Parathyroid adenoma (tissue), 2 donors: ENCODE measurements at regions not wholly inside any gene's neighbourhood (a gene's known extent, or its start where the extent isn't known, plus 50 kb on each side); places are given as distances from the start of the nearest gene placed in this dataset.

ENCODE experiments used
- H2AFZ ChIP-seq: fragments of 300-600 bp; sonication (generic); one replicate; pipeline ENCODE4 v1.7.0; 2017; ENCODE audit warnings: antibody characterized with exemption, mild to moderate bottlenecking
- H3K27ac ChIP-seq: fragments of 300-600 bp; sonication (generic); one replicate; pipeline ENCODE4 v1.7.0; 2017
- H3K27me3 ChIP-seq: fragments of 300-600 bp; sonication (generic); one replicate; pipeline ENCODE4 v1.7.0; 2017; ENCODE audit warnings: low read length; ENCODE audit not compliant: control insufficient read depth, insufficient read depth
- H3K36me3 ChIP-seq: fragments of 300-600 bp; sonication (generic); one replicate; pipeline ENCODE4 v1.7.0; 2017; ENCODE audit warnings: low read length; ENCODE audit not compliant: control insufficient read depth, insufficient read depth
- H3K4me1 ChIP-seq: fragments of 300-600 bp; sonication (generic); one replicate; pipeline ENCODE4 v1.7.0; 2017; ENCODE audit warnings: control low read depth
- H3K4me2 ChIP-seq: fragments of 300-600 bp; sonication (generic); one replicate; pipeline ENCODE4 v1.7.0; 2017; ENCODE audit warnings: low read length
- H3K4me3 ChIP-seq: fragments of 300-600 bp; sonication (generic); one replicate; pipeline ENCODE4 v1.7.0; 2017; ENCODE audit warnings: low read depth, low read length
- H3K79me2 ChIP-seq: fragments of 300-600 bp; sonication (generic); one replicate; pipeline ENCODE4 v1.7.0; 2017; ENCODE audit warnings: control low read depth
- H3K9ac ChIP-seq: fragments of 300-600 bp; sonication (generic); one replicate; pipeline ENCODE4 v1.7.0; 2017; ENCODE audit warnings: mild to moderate bottlenecking
- H3K9me3 ChIP-seq: fragments of 300-600 bp; sonication (generic); one replicate; pipeline ENCODE4 v1.7.0; 2017; ENCODE audit warnings: low read length; ENCODE audit not compliant: control insufficient read depth
- TF ChIP-seq, protein P1 (sequence below): fragments of 300-600 bp; sonication (generic); IDR thresholded peaks from one replicate; pipeline ENCODE4 v1.7.0; 2017; ENCODE audit warnings: antibody characterized with exemption, mild to moderate bottlenecking
- donor health status: primary hyperparathyroidism.

DNA sequence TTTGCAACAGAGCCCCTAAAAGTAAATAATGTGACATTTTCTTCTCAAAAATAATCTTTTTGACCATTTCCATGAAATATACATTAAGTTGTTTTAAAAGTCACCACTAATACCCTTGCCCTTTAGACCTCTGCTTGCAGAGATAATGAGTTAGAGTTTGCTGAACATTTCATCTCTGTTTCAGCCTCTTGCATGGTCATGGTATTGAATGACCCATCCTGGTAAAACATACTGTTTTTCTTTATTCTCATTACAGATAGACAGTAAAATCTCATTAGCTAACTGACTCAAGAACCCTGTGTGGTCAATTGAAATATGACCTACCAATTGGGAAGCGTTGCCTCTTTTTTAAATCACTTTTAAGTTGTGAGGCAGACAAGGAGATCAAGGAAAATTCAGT, 916.7 kb downstream of the PDHA2 start:
- no peak overlapping the region for H3K4me2 ChIP-seq
- H3K9me3 ChIP-seq = no peaks in the 10 kb centered on the region
- no peak overlapping the region for H3K27ac ChIP-seq
- H3K4me1 ChIP-seq = no peaks in the 10 kb centered on the region
- TF ChIP-seq, protein P1, sequence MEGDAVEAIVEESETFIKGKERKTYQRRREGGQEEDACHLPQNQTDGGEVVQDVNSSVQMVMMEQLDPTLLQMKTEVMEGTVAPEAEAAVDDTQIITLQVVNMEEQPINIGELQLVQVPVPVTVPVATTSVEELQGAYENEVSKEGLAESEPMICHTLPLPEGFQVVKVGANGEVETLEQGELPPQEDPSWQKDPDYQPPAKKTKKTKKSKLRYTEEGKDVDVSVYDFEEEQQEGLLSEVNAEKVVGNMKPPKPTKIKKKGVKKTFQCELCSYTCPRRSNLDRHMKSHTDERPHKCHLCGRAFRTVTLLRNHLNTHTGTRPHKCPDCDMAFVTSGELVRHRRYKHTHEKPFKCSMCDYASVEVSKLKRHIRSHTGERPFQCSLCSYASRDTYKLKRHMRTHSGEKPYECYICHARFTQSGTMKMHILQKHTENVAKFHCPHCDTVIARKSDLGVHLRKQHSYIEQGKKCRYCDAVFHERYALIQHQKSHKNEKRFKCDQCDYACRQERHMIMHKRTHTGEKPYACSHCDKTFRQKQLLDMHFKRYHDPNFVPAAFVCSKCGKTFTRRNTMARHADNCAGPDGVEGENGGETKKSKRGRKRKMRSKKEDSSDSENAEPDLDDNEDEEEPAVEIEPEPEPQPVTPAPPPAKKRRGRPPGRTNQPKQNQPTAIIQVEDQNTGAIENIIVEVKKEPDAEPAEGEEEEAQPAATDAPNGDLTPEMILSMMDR = no peak
- H3K27me3 ChIP-seq = no peaks in the 10 kb centered on the region
- H3K79me2 ChIP-seq = no peaks in the 10 kb centered on the region
- no peak overlapping the region for H3K9ac ChIP-seq
- H2AFZ ChIP-seq = no peak overlapping the region
- H3K4me3 ChIP-seq = no peak overlapping the region
- H3K36me3 ChIP-seq = no peaks in the 10 kb centered on the region

DNA sequence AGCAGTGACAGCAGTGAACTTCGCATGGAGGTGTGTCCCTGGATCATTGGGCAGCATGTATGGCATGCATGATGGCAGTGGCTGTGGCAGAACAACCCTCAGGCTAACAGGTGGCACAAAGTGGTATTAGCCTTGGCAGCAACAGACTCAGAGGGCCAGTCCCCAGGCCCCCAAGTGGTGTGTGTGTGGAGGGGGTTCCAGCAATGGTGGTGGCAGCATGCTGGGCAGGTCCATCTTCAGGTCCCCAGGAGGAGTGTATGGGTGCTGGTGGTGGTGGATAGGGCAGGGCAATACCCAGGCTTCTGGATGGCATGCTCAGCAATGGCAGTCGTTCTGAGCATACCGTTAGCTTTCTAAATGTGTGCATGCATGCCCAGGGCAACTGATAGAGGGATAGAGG, 923.7 kb downstream of the PDHA2 start:
- H3K79me2 ChIP-seq = no peaks in the 10 kb centered on the region
- H3K4me1 ChIP-seq = no peaks in the 10 kb centered on the region
- no peak overlapping the region for H2AFZ ChIP-seq
- H3K4me3 ChIP-seq = no peak overlapping the region
- no peak overlapping the region for H3K9ac ChIP-seq
- H3K4me2 ChIP-seq = no peak overlapping the region
- H3K27ac ChIP-seq = no peak overlapping the region
- H3K27me3 ChIP-seq = no peaks in the 10 kb centered on the region
- no peaks in the 10 kb centered on the region for H3K9me3 ChIP-seq
- no peaks in the 10 kb centered on the region for H3K36me3 ChIP-seq
- TF ChIP-seq, protein P1 = no peak

DNA sequence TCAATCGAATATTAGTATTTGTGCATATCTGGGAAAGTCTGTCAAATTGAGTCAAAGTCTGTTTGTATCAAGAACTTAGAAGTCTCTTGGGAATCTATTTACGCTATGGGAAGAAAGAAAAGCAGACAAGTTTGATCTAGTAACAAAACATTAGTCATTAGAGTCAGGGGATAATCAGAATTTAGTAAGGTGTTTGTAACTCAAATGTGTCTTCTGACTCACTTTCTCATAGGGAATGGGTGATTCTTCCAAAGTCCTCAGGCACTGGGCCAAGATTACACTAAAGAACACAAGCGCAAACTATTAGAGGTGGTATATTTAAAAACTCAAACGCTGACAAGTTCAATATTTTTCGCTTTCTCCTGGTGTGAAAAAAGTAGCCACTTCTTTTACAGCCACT, 926.5 kb downstream of the PDHA2 start:
- no peaks in the 10 kb centered on the region for H3K9me3 ChIP-seq
- H2AFZ ChIP-seq = no peak overlapping the region
- H3K36me3 ChIP-seq = no peaks in the 10 kb centered on the region
- no peak overlapping the region for H3K9ac ChIP-seq
- no peaks in the 10 kb centered on the region for H3K27me3 ChIP-seq
- H3K27ac ChIP-seq = no peak overlapping the region
- H3K4me1 ChIP-seq = no peaks in the 10 kb centered on the region
- TF ChIP-seq, protein P1 = no peak
- no peaks in the 10 kb centered on the region for H3K79me2 ChIP-seq
- no peak overlapping the region for H3K4me2 ChIP-seq
- H3K4me3 ChIP-seq = no peak overlapping the region

DNA sequence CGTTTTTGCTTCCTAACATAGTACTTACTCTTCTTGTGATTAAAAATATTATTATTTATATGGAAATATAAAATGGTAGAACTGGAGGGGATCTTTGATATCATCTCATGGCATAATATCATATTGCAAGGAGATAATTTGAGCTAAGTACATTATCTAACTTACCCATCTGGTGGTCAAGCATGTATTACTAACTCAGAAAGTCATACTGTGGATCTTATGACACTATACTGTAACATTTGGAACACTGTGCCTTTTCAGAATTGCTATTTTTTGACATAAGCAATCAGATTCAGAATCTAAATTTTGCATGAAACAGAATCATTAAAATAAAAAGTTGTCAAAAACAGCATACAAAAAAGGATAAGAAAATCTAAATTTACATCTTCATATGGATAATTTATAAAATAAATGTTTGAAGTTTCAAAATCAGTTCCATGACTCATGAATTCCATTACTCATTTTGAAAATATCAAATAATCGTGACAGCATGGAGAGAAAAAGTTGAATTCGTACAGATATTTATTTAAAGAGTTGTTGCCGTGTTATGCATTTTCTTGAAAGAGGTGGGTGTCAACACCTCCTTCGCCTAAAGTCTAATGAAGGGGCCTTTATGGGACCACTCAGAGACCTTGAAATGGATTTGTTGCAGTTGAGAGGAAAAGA, 928.1 kb downstream of the PDHA2 start:
- no peaks in the 10 kb centered on the region for H3K4me1 ChIP-seq
- H3K4me3 ChIP-seq = no peak overlapping the region
- no peak overlapping the region for H3K27ac ChIP-seq
- no peak overlapping the region for H2AFZ ChIP-seq
- no peak overlapping the region for H3K4me2 ChIP-seq
- H3K9me3 ChIP-seq = no peaks in the 10 kb centered on the region
- TF ChIP-seq, protein P1 = no peak
- H3K27me3 ChIP-seq = no peaks in the 10 kb centered on the region
- no peaks in the 10 kb centered on the region for H3K79me2 ChIP-seq
- H3K36me3 ChIP-seq = no peaks in the 10 kb centered on the region
- no peak overlapping the region for H3K9ac ChIP-seq

DNA sequence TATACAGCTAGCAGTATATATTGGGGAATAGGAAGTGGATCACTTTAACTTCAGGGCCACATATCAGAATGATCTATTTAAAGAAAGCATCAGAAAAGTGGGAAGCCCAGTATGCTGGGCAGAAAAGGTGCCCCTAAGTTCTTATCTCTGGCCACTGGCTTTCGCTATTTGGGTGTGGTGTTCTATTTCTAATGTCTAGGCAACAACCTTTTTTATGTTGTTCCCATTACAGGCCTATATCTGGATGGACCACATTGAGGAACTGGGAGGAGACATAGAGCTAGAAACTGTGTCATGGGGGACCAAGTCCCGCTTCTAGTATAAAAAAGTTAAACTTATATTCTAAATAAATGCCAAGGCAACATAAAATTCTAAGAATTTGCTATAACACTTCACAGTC, 935.6 kb downstream of the PDHA2 start:
- Histone ChIP-seq H3K4me2 (no peak overlapping the region), H3K9me3 (no peaks in the 10 kb centered on the region), H3K4me1 (no peaks in the 10 kb centered on the region), H3K4me3 (no peak overlapping the region), H3K27me3 (no peaks in the 10 kb centered on the region), H3K79me2 (no peaks in the 10 kb centered on the region), H3K9ac (no peak overlapping the region), H2AFZ (no peak overlapping the region), H3K36me3 (no peaks in the 10 kb centered on the region), H3K27ac (no peak overlapping the region)
- TF ChIP-seq, protein P1 = no peak
